HG02588 (cell line): ENCODE measurements at regions not wholly inside any gene's neighbourhood (a gene's known extent, or its start where the extent isn't known, plus 50 kb on each side); places are given as distances from the start of the nearest gene placed in this dataset.

ENCODE experiments used
- ATAC-seq: cut with Tn5 transposase; IDR thresholded peaks from one replicate; pipeline ENCODE4 v1.9.1; 2021; ENCODE audit warnings: mild to moderate bottlenecking, moderate library complexity; ENCODE audit not compliant: unreplicated experiment

DNA sequence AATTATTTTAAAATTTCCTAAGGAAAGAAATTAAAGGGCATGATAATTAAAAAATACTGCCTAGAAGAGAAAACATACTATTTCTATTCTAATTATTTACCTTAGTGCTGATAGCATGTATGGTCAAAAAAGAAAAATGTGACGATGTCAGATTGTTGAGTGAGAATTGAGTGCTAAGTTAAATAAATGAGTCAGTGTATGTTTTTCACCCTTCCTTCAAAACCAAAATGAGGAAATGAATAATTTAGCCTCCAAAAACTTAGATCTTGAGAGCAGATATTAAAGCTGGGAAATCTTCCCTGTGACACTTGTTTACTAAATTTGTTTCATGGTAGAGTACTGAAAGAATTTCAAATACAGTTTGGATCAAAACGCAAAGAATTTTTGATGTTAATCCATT lies 58.6 kb upstream of the NYAP2 start:
- no peak for ATAC-seq

DNA sequence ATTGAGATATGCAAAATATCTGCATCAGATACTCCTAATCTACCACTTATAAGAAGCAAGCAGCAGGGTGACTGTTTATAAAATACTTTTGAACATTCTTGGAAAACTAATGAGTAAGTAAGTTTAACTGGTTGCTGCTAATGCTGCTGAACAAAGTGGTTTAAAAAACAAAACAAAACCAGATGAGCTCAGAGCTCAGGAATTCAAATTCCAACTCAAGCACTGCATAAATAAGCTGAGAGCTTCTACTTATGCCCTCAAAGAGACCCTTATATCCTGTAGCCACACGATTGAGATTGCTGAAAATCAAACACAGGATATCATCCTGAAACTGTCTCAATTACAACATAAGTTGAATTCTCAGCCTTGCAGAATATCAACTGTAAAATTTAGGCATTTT lies 62.3 kb upstream of the NYAP2 start:
- ATAC-seq, result no peak

DNA sequence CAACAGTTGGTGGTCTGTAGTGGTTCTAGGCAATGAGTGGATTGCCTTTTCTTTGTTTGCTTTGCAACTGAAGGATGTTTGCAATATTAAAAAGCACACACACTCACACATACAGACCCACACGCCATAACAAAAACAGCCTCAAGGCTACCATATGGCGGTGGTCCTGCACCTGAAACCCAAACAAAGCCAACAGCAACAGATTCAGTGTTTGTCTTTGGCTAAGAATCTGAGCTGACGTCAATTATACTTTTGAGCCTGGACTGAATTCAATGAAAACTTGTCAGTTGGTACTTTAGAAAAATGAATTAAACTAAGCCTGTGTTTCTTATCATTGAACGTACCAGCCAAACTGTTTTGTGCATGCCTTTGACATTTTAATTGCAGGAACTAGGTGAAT lies 65.0 kb upstream of the NYAP2 start:
- ATAC-seq, result no peak

DNA sequence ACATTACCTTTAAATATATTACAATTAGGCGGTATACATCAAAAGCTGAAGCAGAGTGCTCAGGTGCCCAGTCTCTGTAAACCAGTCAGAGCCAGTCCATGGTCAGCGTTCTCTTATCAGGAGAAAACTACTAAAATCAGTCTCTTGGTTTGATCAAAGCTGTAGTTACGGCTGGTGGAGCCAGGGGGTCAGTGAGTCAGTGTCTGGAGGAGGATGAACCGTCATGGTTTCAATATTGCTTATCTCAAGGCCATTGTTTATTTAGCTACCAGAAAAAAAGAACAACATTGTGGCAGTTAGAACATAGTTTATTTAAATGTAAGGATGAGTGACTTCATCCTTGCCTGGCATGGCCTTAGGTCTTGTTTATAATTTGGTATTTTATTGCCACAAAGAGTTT lies 71.3 kb upstream of the NYAP2 start:
- ATAC-seq, result no peak

DNA sequence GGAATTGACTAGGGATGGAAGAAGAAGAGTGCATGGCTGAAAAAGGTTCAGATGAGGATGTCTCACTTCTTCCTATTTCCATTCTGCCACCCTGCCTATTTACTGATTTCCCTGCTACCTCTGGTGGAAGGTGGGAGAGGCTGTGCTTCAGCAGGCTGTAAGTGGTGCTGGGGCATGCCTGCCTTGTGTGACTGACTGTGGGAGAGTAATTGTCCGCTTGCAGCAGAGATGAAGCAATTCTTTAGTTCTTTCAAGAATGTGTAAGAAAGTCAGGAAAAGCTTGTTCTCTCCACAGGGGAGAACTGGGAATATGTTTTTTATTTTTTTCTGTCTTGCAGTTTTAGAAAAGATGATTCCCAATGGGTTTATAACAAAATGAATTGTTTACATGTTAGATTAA lies 72.5 kb upstream of the NYAP2 start:
- no peak for ATAC-seq

DNA sequence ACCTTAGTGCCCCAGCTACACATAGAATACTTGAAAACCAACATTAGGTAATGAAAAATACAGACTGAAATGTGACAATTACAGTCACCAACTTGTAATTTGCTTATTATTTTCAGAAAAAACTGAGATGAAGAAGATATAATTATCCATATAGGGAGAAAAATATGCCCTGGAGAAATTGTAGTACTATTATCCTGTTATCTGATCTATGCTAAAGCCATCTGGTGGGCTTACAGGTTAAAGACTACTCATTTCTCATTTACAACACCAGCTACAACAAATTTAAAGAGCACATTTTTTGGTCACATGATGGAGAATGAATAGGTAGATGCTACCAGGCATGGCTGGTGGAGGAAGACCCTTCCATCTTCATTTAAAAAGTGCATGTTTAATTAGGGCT lies 79.6 kb upstream of the NYAP2 start:
- ATAC-seq, result no peak

DNA sequence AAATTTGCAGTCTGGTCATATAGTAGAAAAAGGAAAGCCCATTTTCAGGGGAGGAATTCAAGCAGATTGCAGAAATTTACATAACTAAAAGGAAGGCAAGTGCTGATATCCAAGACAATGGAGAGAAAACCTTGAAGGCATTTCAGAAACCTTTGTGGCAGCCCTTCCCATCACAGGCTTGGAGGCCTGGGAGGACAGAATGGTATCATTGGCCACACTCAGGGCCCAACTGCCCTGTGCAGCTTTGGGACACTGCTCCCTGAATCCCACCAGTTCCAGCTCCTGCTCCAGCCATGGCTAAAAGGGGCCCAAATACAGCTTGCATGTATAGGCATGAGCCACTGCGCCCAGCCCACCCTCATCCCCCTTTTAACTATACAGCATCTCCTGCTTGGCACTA lies 81.1 kb upstream of the NYAP2 start:
- no peak for ATAC-seq

DNA sequence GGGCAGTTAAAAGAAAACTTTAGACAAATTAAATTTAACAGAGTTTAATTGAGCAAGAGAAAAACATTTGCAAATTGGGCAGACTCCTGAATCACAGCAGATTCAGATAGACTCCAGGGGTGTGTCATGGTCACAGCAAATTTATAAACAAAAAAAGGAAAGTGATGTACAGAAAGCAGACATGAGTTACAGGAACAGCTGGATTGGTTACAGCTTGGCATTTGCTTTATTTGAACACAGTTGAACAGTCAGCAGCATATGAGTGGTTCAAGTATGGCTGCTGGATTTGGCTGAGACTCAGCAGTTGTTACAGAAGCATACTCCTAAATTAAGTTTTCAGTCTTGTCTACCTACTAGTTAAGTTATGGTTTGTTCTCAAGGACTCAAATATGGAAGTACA lies 82.3 kb upstream of the NYAP2 start:
- no peak for ATAC-seq

DNA sequence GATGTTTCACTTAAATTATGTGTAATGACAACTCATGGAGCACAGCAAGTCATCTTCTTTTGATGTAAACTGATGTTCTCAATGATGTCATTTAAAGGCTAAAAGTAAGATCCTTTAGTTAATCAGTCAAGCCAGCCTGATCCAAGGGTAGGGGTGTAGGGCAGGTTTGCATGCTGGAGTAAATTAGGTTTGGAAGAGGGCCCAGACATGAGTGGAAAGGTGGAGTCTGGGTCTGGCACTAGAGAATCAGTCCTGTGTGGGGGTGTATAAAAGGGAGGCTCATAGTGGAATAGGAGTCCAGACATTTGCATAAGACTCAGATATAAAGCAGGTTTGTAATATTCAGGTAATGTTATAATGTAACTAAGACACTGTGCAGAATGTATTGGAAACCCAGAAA lies 88.8 kb upstream of the NYAP2 start:
- no peak for ATAC-seq

DNA sequence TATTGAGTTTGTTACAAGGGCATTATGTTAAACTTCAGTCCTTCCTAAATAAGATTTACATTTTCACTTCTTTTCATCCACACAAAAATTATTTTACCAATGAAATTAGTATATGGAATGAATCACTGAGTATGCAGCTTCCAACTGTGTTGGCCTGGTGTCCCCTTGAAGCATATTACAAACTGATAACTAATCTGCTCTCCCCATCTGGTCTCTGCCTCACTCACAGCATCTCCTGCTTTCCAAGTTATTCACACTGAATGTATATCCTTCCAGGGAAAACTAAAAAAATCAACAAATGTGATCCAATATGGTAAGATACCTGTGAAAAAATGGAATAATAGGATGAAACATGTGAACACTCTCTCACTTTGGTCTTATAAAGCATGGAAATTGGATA lies 90.0 kb upstream of the NYAP2 start:
- ATAC-seq, result no peak

DNA sequence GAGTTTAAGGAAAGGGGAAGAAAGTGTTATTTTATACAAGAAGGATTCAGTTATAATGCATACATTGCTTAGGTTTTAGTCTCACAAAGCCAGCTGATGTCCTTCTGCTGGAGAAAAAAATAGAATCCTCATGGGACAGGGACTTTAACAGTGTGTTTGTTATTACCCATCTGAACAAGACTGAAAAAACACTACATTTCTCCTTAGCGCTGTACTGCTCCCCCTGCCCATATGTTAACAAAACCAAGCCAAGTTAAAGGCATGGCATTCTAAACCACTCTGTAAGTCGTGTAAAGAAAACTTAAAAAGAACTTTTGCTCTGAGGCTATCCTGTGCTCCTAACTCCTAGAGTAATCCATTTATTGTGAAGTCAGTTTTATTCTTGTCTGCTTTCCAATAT lies 102.6 kb upstream of the NYAP2 start:
- ATAC-seq, result no peak

DNA sequence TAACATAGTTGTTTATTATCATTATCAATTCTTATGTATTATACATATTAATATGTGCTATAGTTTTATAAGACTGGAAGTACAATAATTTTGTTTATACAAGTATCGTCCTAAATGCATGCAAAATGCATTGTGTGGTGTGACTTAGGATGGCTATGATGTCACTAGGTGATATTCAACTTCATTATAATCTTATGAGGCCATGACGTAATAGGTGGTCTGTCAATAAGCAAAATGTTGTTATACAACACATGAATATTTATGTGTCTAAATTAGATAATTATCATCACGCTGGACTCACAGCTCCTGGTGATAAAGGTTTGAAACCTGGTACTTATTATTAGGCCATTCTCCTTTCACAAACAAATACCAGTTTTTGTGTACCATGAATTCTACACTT lies 104.4 kb upstream of the NYAP2 start:
- no peak for ATAC-seq

DNA sequence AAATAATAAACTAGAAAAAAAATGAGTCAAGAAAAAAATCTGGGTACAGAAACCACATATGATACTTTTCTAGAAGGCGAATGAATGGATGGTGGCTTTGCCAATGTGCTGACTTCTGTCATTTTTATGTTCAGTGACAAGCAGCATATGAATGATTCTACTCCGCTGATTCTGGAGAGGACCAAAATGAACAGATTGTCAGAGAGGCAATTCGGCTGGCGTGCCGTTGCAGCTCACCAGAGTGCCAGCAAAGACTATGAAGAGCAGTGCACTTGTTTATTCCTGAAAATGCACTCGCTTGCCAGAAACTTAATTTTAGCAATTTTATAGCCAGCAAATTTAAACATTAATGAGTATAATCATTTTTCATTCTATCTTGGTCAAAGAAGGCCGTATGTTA lies 105.9 kb upstream of the NYAP2 start:
- ATAC-seq, result no peak

DNA sequence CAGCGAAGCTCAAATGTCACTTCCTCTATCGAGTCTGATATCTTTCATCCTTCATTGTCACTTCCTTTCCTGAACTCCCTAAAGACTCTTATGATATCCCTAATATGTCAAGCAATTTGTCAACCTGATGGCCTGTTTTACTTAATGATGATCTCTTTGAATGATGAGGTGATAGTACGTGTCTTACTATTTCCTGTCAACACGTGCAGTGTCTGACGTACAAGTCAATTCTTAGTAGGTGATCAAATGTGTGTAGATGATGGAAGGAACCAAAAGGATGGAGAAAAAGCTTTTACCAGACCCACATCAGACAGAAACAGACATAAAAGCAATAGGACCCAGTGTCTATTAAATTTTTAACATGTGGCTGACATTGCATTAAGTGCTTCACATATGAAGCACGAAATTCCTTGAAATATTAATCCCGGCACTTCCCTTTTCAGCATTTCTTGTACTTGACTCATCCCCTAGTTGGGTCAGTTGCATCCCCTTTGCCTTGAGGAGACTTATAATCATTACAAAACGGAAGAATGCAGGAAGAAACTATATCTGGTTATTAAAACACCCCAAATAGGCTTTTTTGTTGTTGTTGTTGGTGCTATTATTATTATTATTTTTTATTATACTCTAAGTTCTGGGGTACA lies 108.6 kb upstream of the NYAP2 start:
- ATAC-seq, result no peak

DNA sequence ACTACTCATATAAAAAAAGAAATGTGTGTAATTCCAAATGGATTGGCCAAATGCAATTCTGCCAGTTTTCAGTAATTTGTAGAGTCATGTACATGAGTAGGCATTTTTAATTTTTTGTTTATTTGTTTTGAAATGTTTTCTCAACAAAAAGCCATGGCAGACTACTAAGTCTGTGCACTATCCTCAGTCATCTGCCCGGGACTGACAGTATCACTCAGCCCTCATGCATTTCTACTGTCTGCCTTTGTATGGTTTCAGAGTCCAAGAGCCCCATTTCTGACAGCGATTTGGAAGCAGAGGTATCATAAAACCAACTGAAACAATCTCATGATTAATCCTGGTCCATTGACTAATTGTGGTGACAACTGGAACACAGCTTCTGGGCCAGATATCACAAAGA lies 109.9 kb upstream of the NYAP2 start:
- ATAC-seq, result no peak

DNA sequence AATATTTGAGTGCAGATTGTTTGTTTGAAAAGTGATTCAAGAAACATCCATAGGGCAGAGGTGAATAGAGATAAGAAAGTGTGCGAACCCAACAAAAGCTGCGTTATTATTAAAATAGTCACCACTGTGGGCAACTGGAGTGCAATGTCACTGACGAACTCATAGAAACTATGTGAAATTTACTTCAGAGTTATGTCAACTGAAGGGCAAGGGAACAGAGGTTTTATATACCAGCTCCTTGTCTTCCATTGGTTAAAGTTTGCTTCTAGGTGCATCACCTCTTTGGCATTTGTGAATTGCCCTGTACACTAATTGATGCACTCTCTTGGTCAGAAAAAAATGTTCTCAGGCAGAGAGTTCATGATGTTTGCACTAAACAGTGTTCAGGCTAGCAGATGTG lies 110.5 kb upstream of the NYAP2 start:
- ATAC-seq, result no peak

DNA sequence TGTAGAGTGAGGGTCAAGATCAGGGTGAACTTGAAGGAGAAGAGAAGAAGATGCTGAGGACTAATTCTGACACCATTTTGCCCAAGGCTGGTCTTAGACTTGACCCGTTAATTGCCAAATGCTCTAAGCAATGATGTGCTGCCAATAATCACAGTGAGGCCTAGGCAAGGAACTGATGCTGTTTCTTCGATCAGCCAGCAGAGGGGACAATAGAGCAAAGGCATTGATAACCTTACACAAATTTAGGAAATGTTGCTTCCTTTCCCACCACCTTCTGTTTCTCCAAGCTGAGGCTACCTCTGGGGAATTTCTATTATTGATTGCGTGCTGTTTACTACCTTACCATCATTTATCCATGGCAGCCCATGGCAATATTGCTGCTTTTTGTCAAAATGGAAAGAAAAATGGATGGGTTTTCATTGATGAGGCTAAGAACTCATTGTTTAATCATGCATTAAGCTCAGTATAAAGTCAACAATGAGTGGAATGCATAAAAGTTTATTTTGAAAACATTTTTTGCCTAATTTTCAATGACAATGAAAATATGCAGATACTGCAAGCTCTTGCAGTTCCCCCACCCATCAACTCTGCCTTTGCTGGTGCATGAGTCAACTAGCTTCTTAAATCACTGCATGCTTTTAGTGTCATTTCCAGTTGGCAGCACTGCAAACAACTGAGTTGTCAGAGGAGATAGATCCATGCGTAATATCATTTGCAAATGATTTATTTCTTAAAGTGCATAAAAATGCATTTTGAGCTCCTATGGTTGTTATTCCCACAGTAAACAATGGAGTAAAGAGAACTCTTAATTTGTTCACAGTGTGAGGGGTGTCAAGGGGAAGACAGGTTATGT lies 116.4 kb upstream of the NYAP2 start:
- peak; percentile 87 for ATAC-seq

DNA sequence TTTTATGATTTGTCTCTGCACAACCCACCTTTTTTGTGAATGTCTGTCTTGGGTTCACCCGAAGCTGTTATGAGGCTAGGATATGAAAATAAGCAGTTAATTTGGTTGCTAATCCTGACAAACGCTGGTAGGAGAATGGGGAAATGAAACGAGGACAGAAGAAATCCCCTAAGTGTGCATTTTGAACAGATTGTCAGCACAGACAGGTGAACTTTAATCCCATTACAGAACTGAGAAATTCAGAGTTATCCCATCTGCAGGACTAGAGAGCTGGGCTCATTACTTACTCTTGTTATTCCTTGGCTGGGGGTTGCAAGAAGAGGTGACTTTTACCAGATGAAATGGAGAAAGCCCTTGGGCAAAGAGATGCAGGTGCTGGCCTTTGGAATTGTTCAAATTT lies 123.3 kb upstream of the NYAP2 start:
- peak; percentile 90 for ATAC-seq

DNA sequence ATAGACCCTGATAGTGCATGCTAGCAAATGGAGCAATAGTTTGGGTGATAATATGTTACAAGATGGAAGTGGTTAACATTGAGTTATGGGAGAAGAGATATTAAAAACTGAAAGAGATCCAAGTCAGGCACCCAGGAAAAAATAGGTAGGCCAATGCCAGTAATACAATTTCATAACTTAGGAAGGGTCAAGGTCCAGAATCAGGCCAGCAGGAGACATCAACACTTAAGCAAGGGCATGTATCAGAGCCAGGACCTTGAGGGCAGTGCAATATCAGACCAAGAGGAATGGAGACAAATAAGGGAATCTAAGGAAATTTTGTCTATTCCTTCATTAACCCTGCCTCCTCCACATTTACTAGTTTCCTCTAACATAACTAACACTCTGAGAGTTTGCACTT lies 124.1 kb upstream of the NYAP2 start:
- ATAC-seq, result no peak

DNA sequence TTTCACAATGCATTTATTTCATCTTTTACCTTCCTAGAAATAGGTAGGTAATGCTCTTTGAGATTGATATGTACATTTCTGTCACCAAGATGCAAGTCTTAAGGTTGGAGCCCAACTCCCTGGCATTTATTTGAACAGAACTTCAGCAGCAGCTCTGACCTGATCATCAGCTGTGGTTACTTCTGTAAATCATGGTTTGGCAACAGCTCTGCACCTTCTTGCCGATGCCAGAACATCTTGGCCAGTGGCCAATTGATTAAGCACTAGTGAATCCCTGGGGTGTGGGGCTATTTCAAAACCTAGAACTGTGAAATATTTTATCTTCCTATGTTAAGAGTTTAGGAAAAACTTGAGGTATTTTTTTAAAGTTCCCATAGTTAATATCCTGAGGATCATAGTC lies 124.8 kb upstream of the NYAP2 start:
- no peak for ATAC-seq

DNA sequence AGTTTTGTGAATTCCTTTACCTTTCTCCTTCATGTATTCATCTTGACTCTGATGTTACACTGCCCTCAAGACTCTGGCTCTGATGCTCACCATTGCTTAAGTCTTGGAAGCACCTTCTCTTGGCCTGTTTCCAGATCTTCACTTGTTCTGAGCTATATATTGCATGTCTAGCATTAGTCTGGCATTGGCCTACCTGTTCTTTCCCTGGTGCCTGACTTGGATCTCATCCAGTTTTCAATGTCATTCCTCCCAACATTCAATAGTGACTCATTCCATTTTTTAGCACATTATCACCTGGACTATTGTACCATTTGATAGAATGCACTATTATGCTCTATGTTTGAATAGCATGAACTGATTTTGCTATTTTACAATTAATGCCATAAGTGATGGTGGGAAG lies 127.3 kb upstream of the NYAP2 start:
- no peak for ATAC-seq

DNA sequence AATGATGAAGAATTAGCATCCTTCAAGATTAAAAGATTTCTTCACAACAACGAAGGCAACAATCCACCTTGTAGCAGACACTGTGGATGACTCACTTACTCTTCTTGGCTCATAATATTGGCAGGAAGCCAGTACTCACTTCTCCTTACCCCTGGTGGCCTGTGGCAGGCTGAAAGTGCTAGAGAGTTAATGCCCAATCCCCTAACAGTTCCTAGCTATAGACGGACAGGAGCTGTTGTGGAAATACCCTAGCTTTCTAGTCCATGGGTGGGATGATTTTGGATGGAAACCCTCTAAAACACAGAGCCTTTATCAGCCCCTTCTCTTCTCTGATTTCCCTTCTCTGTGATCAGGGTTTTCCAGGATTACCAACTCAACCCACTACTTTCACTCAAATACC lies 128.6 kb upstream of the NYAP2 start:
- ATAC-seq, result peak; percentile 100

DNA sequence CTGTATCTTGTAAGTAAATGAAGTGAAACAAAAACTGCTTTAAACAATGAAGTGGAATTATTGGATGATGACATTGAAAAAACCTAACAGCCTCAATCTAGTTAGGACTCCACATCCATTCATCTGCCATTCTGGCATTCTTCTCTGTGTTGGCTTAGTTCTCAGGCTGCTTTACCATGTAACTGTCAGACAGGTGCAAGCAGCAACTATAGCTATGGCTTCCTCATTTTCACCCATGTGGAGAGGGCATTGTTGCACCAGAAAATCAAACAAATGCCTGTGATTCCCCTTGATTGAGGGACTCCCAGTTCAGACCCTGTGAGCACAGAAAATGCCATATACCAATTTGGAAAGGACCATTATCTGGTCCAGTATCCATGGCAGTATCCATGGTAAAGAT lies 129.5 kb upstream of the NYAP2 start:
- no peak for ATAC-seq
